ENCODE measurements at regions not wholly inside any gene's neighbourhood (a gene's known extent, or its start where the extent isn't known, plus 50 kb on each side); places are given as distances from the start of the nearest gene placed in this dataset.

DNA sequence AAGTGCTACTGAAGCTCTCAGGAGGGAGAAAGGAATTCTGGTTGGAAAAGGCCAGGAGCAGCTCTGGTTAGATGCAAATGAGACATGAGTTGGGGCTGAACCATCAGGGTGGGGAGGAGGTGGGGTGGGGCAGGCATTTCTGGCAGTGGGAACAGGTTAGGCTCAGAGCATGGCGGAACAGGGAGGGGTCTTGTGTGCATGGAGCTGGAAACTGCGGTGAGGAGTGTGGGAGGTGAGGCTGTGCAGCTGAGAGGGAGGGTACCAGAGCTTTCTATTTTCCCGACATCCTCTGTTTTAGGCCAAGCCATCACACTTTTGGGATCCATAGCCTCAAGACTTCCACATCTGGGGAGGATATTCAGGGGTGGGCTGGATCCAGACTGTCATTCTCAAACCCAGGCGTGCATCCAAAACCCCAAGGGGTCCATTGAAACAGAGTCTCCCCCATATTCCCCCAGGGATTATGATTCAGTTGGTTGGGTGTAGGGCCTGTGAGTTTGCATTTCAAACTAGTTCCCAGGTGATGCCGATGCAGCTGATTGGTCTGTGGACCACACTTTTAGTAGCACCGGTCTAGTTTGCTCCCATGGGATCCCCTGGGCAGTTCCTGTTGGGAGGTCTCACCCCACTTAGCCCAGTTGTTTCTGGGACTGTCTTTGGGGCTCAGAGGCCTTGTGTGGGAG lies 100.9 kb upstream of the TLE3 start:
- no peak for DNase-seq (ENCODE audit: low read depth, low spot score)
- H3K4me1 ChIP-seq (ENCODE audit: control insufficient read depth in 1 of 2, insufficient read depth in 2 of 2, low read length in 2 of 2), result peaks cover 13 to 27% of the 10 kb centered on the region in 2 experiments
- no peak overlapping the region for H3K9ac ChIP-seq (ENCODE audit: low read length)
- no peaks in the 10 kb centered on the region for H3K27me3 ChIP-seq (ENCODE audit: insufficient read depth, low read length)
- no TSS peak for BruUV-seq (replicated peaks)
- H2AFZ ChIP-seq (ENCODE audit: low read depth, low read length, poor library complexity, severe bottlenecking), result no peak overlapping the region
- no peaks in the 10 kb centered on the region for H3K79me2 ChIP-seq (ENCODE audit: insufficient read depth, low read length)
- no peak overlapping the region for H3K4me2 ChIP-seq (ENCODE audit: low read length)
- H3K9me2 ChIP-seq (ENCODE audit: insufficient read depth), result no peaks in the 10 kb centered on the region
- H3K27ac ChIP-seq (ENCODE audit: low read depth, low read length), result no peak overlapping the region
- H4K20me1 ChIP-seq (ENCODE audit: insufficient read depth), result no peaks in the 10 kb centered on the region
- TF ChIP-seq JUND (IDR thresholded peaks at IDR 0.05) (no peak), TCF7L2 (IDR thresholded peaks at IDR 0.05; ENCODE audit: borderline replicate concordance, extremely low read depth, insufficient read depth, insufficient read length) (no peak), SIN3A (IDR thresholded peaks at IDR 0.05; ENCODE audit: low read depth) (no peak), CBX3 (IDR thresholded peaks at IDR 0.05; ENCODE audit: low read depth) (no peak), FOSL1 (IDR thresholded peaks at IDR 0.05; ENCODE audit: low read depth) (no peak), EZH2phosphoT487 (IDR thresholded peaks at IDR 0.05; ENCODE audit: borderline replicate concordance) (no peak), POLR2A (IDR thresholded peaks at IDR 0.05; ENCODE audit: borderline replicate concordance, extremely low read depth, insufficient read depth, insufficient read length) (no peak), ZNF274 (IDR thresholded peaks at IDR 0.05; ENCODE audit: low read depth, low read length) (no peak), CEBPB (IDR thresholded peaks at IDR 0.05; ENCODE audit: low read depth) (no peak), YY1 (IDR thresholded peaks at IDR 0.05; ENCODE audit: extremely low read depth, insufficient replicate concordance, low read depth, low read length) (no peak), SP1 (IDR thresholded peaks at IDR 0.05; ENCODE audit: low read depth) (no peak)
- TF ChIP-seq, protein P1, sequence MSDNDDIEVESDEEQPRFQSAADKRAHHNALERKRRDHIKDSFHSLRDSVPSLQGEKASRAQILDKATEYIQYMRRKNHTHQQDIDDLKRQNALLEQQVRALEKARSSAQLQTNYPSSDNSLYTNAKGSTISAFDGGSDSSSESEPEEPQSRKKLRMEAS (IDR thresholded peaks at IDR 0.05), result no peak
- TF ChIP-seq, protein P2, sequence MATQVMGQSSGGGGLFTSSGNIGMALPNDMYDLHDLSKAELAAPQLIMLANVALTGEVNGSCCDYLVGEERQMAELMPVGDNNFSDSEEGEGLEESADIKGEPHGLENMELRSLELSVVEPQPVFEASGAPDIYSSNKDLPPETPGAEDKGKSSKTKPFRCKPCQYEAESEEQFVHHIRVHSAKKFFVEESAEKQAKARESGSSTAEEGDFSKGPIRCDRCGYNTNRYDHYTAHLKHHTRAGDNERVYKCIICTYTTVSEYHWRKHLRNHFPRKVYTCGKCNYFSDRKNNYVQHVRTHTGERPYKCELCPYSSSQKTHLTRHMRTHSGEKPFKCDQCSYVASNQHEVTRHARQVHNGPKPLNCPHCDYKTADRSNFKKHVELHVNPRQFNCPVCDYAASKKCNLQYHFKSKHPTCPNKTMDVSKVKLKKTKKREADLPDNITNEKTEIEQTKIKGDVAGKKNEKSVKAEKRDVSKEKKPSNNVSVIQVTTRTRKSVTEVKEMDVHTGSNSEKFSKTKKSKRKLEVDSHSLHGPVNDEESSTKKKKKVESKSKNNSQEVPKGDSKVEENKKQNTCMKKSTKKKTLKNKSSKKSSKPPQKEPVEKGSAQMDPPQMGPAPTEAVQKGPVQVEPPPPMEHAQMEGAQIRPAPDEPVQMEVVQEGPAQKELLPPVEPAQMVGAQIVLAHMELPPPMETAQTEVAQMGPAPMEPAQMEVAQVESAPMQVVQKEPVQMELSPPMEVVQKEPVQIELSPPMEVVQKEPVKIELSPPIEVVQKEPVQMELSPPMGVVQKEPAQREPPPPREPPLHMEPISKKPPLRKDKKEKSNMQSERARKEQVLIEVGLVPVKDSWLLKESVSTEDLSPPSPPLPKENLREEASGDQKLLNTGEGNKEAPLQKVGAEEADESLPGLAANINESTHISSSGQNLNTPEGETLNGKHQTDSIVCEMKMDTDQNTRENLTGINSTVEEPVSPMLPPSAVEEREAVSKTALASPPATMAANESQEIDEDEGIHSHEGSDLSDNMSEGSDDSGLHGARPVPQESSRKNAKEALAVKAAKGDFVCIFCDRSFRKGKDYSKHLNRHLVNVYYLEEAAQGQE (IDR thresholded peaks at IDR 0.05; ENCODE audit: low read depth), result no peak
- ChIA-PET CTCF (no interaction called here), POLR2A (no interaction called here), RAD21 (ENCODE audit: low non-redundant PET in 1 of 2, low total read pairs in 2 of 2, uncharacterized antibody in 2 of 2, unreplicated experiment in 2 of 2) (no interaction called here)
- intact Hi-C loops (cut with micrococcal nuclease), result no loop called here
- H3K36me3 ChIP-seq (ENCODE audit: control insufficient read depth in 1 of 2, insufficient read depth in 2 of 2, low read length in 2 of 2), result no peaks in the 10 kb centered on the region
- no peak overlapping the region for H3K4me3 ChIP-seq (replicated peaks in 1 of 2; ENCODE audit: low read depth in 1 of 2, low read length in 2 of 2)
- no peaks in the 10 kb centered on the region for H3K9me3 ChIP-seq (ENCODE audit: control insufficient read depth in 1 of 2, insufficient read depth in 1 of 2, low read depth in 1 of 2, low read length in 2 of 2)
- no peak for ATAC-seq
